K562 (cell line): ENCODE measurements at regions not wholly inside any gene's neighbourhood (a gene's known extent, or its start where the extent isn't known, plus 50 kb on each side); places are given as distances from the start of the nearest gene placed in this dataset.

Experiments used
- ATAC-seq: fragments of 200-7000 bp; cut with Tn5 transposase; 3 replicates; pipeline ENCODE4 v1.9.1; 2020; ENCODE audit warnings: moderate library complexity
- BruUV-seq: library from RNA; stranded (reverse); fragments of 400-500 nt; replicated peaks from 2 replicates; lab custom pipeline; 2021; lab: Mats Ljungman, UMichigan
- CTCF ChIA-PET: fragments of 300-600 bp; formaldehyde crosslinking; extraction: SDS; loops from one replicate; lab custom pipeline; 2021; ENCODE audit warnings: low intra/inter-chr PET ratio; lab: Yijun Ruan, JAX
- POLR2A ChIA-PET: fragments of 300-600, 350-650 bp; sonication (Branson Sonifier 250); formaldehyde crosslinking; extraction: SDS; loops from one replicate; lab custom pipeline; 2021; ENCODE audit warnings: antibody characterized with exemption, inconsistent platforms; lab: Yijun Ruan, JAX
- DNase-seq, 4 experiments: peaks; one replicate each; pipeline versions ENCODE4 v3.0.0 to v3.0.0-alpha.2; 2011 to 2018; ENCODE audit warnings: low spot score in 3 of 4, mixed read lengths in 3 of 4; ENCODE audit errors: extremely low read depth in 1 of 4
- FAIRE-seq: peaks from 2 replicates; lab custom pipeline; 2011; peaks lifted over from hg19 to GRCh38; lab: Jason Lieb, UNC
- H2AFZ ChIP-seq: 2 replicates; pipeline ENCODE4 v1.6.0; 2011; ENCODE audit warnings: low read depth, low read length, control low read depth, inconsistent platforms
- H3K27ac ChIP-seq: fragments of 200-600 bp; 3 replicates; pipeline ENCODE4 v1.8.0; 2011; ENCODE audit warnings: low read depth, mild to moderate bottlenecking, control low read depth, inconsistent platforms, low read length, moderate library complexity, mixed read lengths; ENCODE audit errors: extremely low read depth
- H3K27me3 ChIP-seq, 2 experiments: fragments of 300-600 bp in 1 of 2; 2 replicates in 1 of 2; 3 replicates in 1 of 2; pipeline versions ENCODE4 v1.6.0 to v1.8.0; 2011; ENCODE audit warnings: inconsistent platforms in 2 of 2, low read length in 2 of 2, mild to moderate bottlenecking in 1 of 2, mixed read lengths in 1 of 2, moderate library complexity in 1 of 2; ENCODE audit not compliant: control insufficient read depth in 2 of 2, insufficient read depth in 2 of 2
- H3K36me3 ChIP-seq: fragments of 300-600 bp; 3 replicates; pipeline ENCODE4 v1.8.0; 2011; ENCODE audit warnings: mild to moderate bottlenecking, low read length, inconsistent platforms; ENCODE audit not compliant: control insufficient read depth, insufficient read depth
- H3K4me1 ChIP-seq, 2 experiments: fragments of 200-600 bp in 1 of 2; replicated peaks in 1 of 2; 2 replicates in 1 of 2; 3 replicates in 1 of 2; pipeline versions ENCODE4 v1.5.1 to v1.8.0; 2011; ENCODE audit warnings: inconsistent platforms in 2 of 2, low read length in 2 of 2, mild to moderate bottlenecking in 1 of 2, mixed read lengths in 1 of 2, moderate library complexity in 1 of 2; ENCODE audit not compliant: control insufficient read depth in 2 of 2, insufficient read depth in 2 of 2
- H3K4me2 ChIP-seq: 2 replicates; pipeline ENCODE4 v1.6.1; 2011; ENCODE audit warnings: low read length, control low read depth, inconsistent platforms, mixed read lengths; ENCODE audit not compliant: insufficient read depth
- H3K4me3 ChIP-seq: fragments of 200-600 bp; sonication (generic), shearing (Covaris generic); 2 replicates; pipeline ENCODE4 v1.5.1; 2016; ENCODE audit warnings: control low read depth, inconsistent platforms
- H3K79me2 ChIP-seq: fragments of 200-600 bp; 3 replicates; pipeline ENCODE4 v1.8.0; 2011; ENCODE audit warnings: low read length, inconsistent platforms; ENCODE audit not compliant: control insufficient read depth, insufficient read depth
- H3K9ac ChIP-seq, 2 experiments: 2 replicates each; pipeline versions ENCODE4 v1.6.0 to v1.6.1; 2011; ENCODE audit warnings: low read depth in 2 of 2, low read length in 2 of 2, control low read depth in 1 of 2, inconsistent platforms in 1 of 2, mild to moderate bottlenecking in 1 of 2, mixed read lengths in 1 of 2; ENCODE audit not compliant: insufficient read depth in 1 of 2
- H3K9me1 ChIP-seq: one replicate; pipeline ENCODE4 v1.6.0; 2011; ENCODE audit warnings: inconsistent platforms, mild to moderate bottlenecking, low read length, moderate library complexity; ENCODE audit not compliant: control insufficient read depth, insufficient read depth
- H3K9me3 ChIP-seq: replicated peaks from 2 replicates; pipeline ENCODE4 v1.5.1; 2011; ENCODE audit warnings: low read depth, low read length, inconsistent platforms; ENCODE audit not compliant: control insufficient read depth, insufficient read depth
- H4K20me1 ChIP-seq: replicated peaks from 2 replicates; pipeline ENCODE4 v1.6.1; 2011; ENCODE audit warnings: low read length, inconsistent platforms, mixed read lengths; ENCODE audit not compliant: control insufficient read depth, insufficient read depth
- CBX2 ChIP-seq: fragments of 200-600 bp; sonication (generic); IDR thresholded peaks from one replicate; pipeline ENCODE4 v1.6.1; 2012; ENCODE audit warnings: mild to moderate bottlenecking, low read length, inconsistent platforms; ENCODE audit not compliant: insufficient read depth, poor library complexity, severe bottlenecking
- FOXK2 ChIP-seq, 2 experiments: fragments of 450-650 bp; IDR thresholded peaks in 1 of 2; conservative IDR thresholded peaks in 1 of 2; 2 replicates each; pipeline ENCODE4 v1.6.1; 2016; ENCODE audit warnings: low read depth in 2 of 2, mild to moderate bottlenecking in 1 of 2
- RB1 ChIP-seq: fragments of 450-650 bp; IDR thresholded peaks from 2 replicates; pipeline ENCODE4 v1.6.1; 2017; ENCODE audit warnings: low read depth, mild to moderate bottlenecking
- TEAD2 ChIP-seq: fragments of 450-650 bp; IDR thresholded peaks from 2 replicates; pipeline ENCODE4 v1.6.1; 2016; ENCODE audit warnings: missing genetic modification characterization, control low read depth, missing compliant biosample characterization
- U2AF2 ChIP-seq: fragments of 200-400 bp; formaldehyde crosslinking; optimal IDR thresholded peaks from 2 replicates; pipeline ENCODE3; 2017; ENCODE audit warnings: low read depth, mild to moderate bottlenecking, low read length
- ZNF75A ChIP-seq: fragments of 450-650 bp; formaldehyde crosslinking; IDR thresholded peaks from 2 replicates; pipeline ENCODE4 v1.4.0; 2020; ENCODE audit warnings: mild to moderate bottlenecking
- WGBS: fragments of 100-300 bp; shearing (Covaris generic); methylation state at CpG from one replicate; pipeline ENCODE4 v1.1.6; 2016; ENCODE audit warnings: low coverage, mixed read lengths; ENCODE audit not compliant: insufficient coverage; ENCODE audit errors: missing lambda C conversion rate; 5-methylcytosine and 5-hydroxymethylcytosine counted together
- in situ Hi-C: fragments of 300-500 bp; cut with MboI; formaldehyde crosslinking; loops from 4 replicates; pipeline ENCODE4 v1.15.0; 2018; ENCODE audit warnings: inconsistent platforms, mixed read lengths
- intact Hi-C: fragments of 100-400 bp; cut with micrococcal nuclease; formaldehyde crosslinking; loops from 2 replicates; pipeline ENCODE4 v1.14.2; 2022
- TF ChIP-seq, protein P1 (sequence below): sonication (generic); formaldehyde crosslinking; IDR thresholded peaks from 2 replicates; pipeline ENCODE4 v1.8.0; 2022; ENCODE audit warnings: mild to moderate bottlenecking, missing genetic modification reagents
- TF ChIP-seq, protein P2 (sequence below): fragments of 200-400 bp; formaldehyde crosslinking; IDR thresholded peaks from 2 replicates; pipeline ENCODE4 v1.6.1; 2017; ENCODE audit warnings: mild to moderate bottlenecking, low read depth, low read length, moderate library complexity

DNA sequence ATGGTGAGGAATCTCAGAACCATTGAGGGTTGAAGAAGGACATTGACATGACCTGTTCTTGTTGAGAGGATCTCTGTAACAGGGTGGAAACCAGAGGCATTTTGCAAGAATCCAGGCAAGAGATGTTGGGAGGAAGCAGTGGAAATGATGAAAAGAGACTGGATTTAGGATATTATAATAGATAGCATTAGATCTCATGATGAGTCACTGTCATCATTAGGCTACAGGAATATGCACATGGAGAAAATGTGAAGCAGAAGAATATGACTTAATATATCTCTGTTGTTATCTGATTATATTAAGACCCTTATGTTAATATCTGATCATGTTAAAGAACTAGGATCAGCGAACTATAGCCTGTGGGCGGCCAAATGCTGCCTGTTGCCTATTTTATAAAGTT, 393.0 kb upstream of the MTPN start:
- H3K4me2 ChIP-seq: no peak overlapping the region
- TF ChIP-seq TEAD2 (tag): no peak
- TF ChIP-seq FOXK2 (conservative IDR thresholded peaks at IDR 0.05 in 1 of 2, IDR thresholded peaks at IDR 0.05 in 1 of 2; ENCODE audit: low read depth in 2 of 2): no peak
- TF ChIP-seq, protein P1, sequence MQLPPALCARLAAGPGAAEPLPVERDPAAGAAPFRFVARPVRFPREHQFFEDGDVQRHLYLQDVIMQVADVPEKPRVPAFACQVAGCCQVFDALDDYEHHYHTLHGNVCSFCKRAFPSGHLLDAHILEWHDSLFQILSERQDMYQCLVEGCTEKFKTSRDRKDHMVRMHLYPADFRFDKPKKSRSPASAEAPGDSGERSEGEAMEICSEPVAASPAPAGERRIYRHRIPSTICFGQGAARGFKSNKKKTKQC (CRISPR knock-in tag): no peak
- TF ChIP-seq CBX2: no peak
- TF ChIP-seq U2AF2: no peak
- TF ChIP-seq RB1: no peak
- TF ChIP-seq ZNF75A (CRISPR knock-in tag): no peak
- TF ChIP-seq, protein P2, sequence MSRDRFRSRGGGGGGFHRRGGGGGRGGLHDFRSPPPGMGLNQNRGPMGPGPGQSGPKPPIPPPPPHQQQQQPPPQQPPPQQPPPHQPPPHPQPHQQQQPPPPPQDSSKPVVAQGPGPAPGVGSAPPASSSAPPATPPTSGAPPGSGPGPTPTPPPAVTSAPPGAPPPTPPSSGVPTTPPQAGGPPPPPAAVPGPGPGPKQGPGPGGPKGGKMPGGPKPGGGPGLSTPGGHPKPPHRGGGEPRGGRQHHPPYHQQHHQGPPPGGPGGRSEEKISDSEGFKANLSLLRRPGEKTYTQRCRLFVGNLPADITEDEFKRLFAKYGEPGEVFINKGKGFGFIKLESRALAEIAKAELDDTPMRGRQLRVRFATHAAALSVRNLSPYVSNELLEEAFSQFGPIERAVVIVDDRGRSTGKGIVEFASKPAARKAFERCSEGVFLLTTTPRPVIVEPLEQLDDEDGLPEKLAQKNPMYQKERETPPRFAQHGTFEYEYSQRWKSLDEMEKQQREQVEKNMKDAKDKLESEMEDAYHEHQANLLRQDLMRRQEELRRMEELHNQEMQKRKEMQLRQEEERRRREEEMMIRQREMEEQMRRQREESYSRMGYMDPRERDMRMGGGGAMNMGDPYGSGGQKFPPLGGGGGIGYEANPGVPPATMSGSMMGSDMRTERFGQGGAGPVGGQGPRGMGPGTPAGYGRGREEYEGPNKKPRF: no peak
- H3K9me3 ChIP-seq: no peaks in the 10 kb centered on the region
- H3K9ac ChIP-seq: no peak overlapping the region
- H3K36me3 ChIP-seq: no peaks in the 10 kb centered on the region
- H4K20me1 ChIP-seq: no peaks in the 10 kb centered on the region
- H3K79me2 ChIP-seq: no peaks in the 10 kb centered on the region
- POLR2A ChIA-PET: interaction anchor here (0.6 kb wide), 1 partner anchor 513 kb away, joined by 3 read pairs; no protein-coding TSS in a partner anchor
- DNase-seq (no peak), ATAC-seq (no peak), FAIRE-seq (no peak)
- in situ Hi-C loops (no loop called here), intact Hi-C loops (no loop called here)
- no peaks in the 10 kb centered on the region for H3K27me3 ChIP-seq
- WGBS: 12% methylated on average over 2 of the region's 2 CpGs
- H3K4me3 ChIP-seq: no peak overlapping the region
- H3K4me1 ChIP-seq: no peaks in the 10 kb centered on the region
- H3K27ac ChIP-seq: no peak overlapping the region
- no peak overlapping the region for H2AFZ ChIP-seq
- BruUV-seq: no TSS peak
- H3K9me1 ChIP-seq: no peaks in the 10 kb centered on the region
- CTCF ChIA-PET: no interaction called here
